ENCODE measurements at regions not wholly inside any gene's neighbourhood (a gene's known extent, or its start where the extent isn't known, plus 50 kb on each side); places are given as distances from the start of the nearest gene placed in this dataset.
"Not testable (repeated sequence)": the region's sequence is repeated elsewhere in the genome, so short reads cannot be mapped to it uniquely, and the experiment has no call there.

- no peak overlapping the region for H3K4me3 ChIP-seq (ENCODE audit: low read depth, low read length)
- TF ChIP-seq CTCF (IDR thresholded peaks at IDR 0.05; ENCODE audit: insufficient read depth, low read length, missing control alignments): no peak
- ChIA-PET CTCF (no interaction called here), POLR2A (no interaction called here)
- DNase-seq (ENCODE audit: low read depth, low spot score): peak; percentile 3
Measured at GRCh38 chr13:65499256-65499655, 1730.9 kb downstream of the PCDH9 start.

- CTCF ChIA-PET: no interaction called here
- DNase-seq (ENCODE audit: low read depth, low spot score): peak; percentile 9
- TF ChIP-seq CTCF (IDR thresholded peaks at IDR 0.05; ENCODE audit: insufficient read depth, low read length, missing control alignments): no peak
- H3K4me3 ChIP-seq (ENCODE audit: low read depth, low read length): no peak overlapping the region
- POLR2A ChIA-PET: interaction anchor here (0.7 kb wide), 1 partner anchor 134 kb away, joined by 6 read pairs; no protein-coding TSS in a partner anchor
Measured at GRCh38 chr13:65497265-65497664, 1732.9 kb downstream of the PCDH9 start.

- DNase-seq (ENCODE audit: low read depth, low spot score); H3K4me3 ChIP-seq (ENCODE audit: low read depth, low read length); CTCF ChIA-PET; POLR2A ChIA-PET: not testable (repeated sequence)
Measured at GRCh38 chr13:65490725-65491124, 1739.4 kb downstream of the PCDH9 start.

- ChIA-PET CTCF (no interaction called here), POLR2A (no interaction called here)
- H3K4me3 ChIP-seq (ENCODE audit: low read depth, low read length): no peak overlapping the region
- DNase-seq (ENCODE audit: low read depth, low spot score): no peak
- TF ChIP-seq CTCF (IDR thresholded peaks at IDR 0.05; ENCODE audit: insufficient read depth, low read length, missing control alignments): no peak
Measured at GRCh38 chr13:65488606-65489005, 1741.5 kb downstream of the PCDH9 start.

GRCh38 chr13:65479692-65480091 lies 1750.4 kb downstream of the PCDH9 start:
- POLR2A ChIA-PET: no interaction called here
- DNase-seq (ENCODE audit: low read depth, low spot score): no peak
- CTCF ChIA-PET: no interaction called here
- no peak for TF ChIP-seq CTCF (IDR thresholded peaks at IDR 0.05; ENCODE audit: insufficient read depth, low read length, missing control alignments)
- no peak overlapping the region for H3K4me3 ChIP-seq (ENCODE audit: low read depth, low read length)

- TF ChIP-seq CTCF (IDR thresholded peaks at IDR 0.05; ENCODE audit: insufficient read depth, low read length, missing control alignments): no peak
- CTCF ChIA-PET: no interaction called here
- H3K4me3 ChIP-seq (ENCODE audit: low read depth, low read length): no peak overlapping the region
- POLR2A ChIA-PET: no interaction called here
- no peak for DNase-seq (ENCODE audit: low read depth, low spot score)
Measured at GRCh38 chr13:65473196-65473595, 1756.9 kb downstream of the PCDH9 start.

GRCh38 chr13:65472336-65472735 lies 1757.8 kb downstream of the PCDH9 start:
- TF ChIP-seq CTCF (IDR thresholded peaks at IDR 0.05; ENCODE audit: insufficient read depth, low read length, missing control alignments): no peak
- no peak overlapping the region for H3K4me3 ChIP-seq (ENCODE audit: low read depth, low read length)
- CTCF ChIA-PET: no interaction called here
- DNase-seq (ENCODE audit: low read depth, low spot score): no peak
- POLR2A ChIA-PET: no interaction called here
